ENCODE measurements at regions not wholly inside any gene's neighbourhood (a gene's known extent, or its start where the extent isn't known, plus 50 kb on each side); places are given as distances from the start of the nearest gene placed in this dataset.

- Histone ChIP-seq H3K27me3 (ENCODE audit: control insufficient read depth, insufficient read depth, low read length) (no peaks in the 10 kb centered on the region), H3K9me3 (ENCODE audit: control insufficient read depth, insufficient read depth, low read length) (no peaks in the 10 kb centered on the region), H3K4me3 (ENCODE audit: low read depth, low read length) (no peak overlapping the region), H3K36me3 (ENCODE audit: control insufficient read depth, insufficient read depth, low read length) (no peaks in the 10 kb centered on the region), H3K9ac (ENCODE audit: low read depth, low read length) (no peak overlapping the region), H3K4me1 (ENCODE audit: control insufficient read depth, insufficient read depth, low read length) (no peaks in the 10 kb centered on the region)
These were observed 519.9 kb downstream of the KCNJ3 start for GRCh38 chr2:155218292-155218924.

GRCh38 chr2:155215037-155215707 is 516.7 kb downstream of the KCNJ3 start:
- H3K4me3 ChIP-seq (ENCODE audit: low read depth, low read length), result no peak overlapping the region
- H3K27me3 ChIP-seq (ENCODE audit: control insufficient read depth, insufficient read depth, low read length), result no peaks in the 10 kb centered on the region
- H3K9ac ChIP-seq (ENCODE audit: low read depth, low read length), result no peak overlapping the region
- no peaks in the 10 kb centered on the region for H3K36me3 ChIP-seq (ENCODE audit: control insufficient read depth, insufficient read depth, low read length)
- H3K4me1 ChIP-seq (ENCODE audit: control insufficient read depth, insufficient read depth, low read length), result no peaks in the 10 kb centered on the region
- H3K9me3 ChIP-seq (ENCODE audit: control insufficient read depth, insufficient read depth, low read length), result no peaks in the 10 kb centered on the region

DNA sequence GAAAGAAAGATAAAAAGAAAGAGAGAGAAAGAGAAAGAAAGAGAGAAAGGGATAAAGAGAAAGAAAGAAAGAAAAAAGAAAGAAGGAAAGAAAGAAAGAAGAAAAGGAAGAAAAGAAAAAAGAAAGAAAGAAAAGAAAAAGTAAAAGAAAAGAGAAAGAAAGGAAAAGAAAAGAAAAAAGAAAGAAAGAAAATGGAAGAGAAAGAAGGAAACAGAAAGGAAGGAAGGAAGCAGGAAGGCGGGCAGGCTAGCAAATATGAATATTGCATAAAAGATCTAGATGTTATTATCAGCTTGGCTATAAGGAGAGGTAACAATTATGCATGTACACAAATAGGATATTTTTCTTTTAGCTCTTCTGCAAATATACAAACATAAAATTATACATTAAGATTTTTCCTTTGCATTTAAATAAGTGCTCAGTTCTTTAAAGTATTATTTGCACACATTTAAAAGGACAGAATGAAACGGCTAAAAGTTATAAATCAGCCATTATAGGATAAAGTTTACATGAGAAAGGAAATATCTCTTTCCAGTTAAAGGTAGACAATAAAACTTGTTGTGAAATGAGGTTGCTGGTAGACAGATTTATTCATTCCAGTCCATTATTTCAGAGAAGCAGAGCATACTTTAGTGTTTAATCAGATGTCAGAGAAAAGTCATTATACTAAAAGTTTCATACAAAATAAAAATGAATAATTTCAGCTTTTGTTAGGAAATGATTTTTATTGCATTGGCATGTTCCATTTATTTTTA is 511.4 kb downstream of the KCNJ3 start:
- Histone ChIP-seq H3K9ac (ENCODE audit: low read depth, low read length) (no peak overlapping the region), H3K36me3 (ENCODE audit: control insufficient read depth, insufficient read depth, low read length) (no peaks in the 10 kb centered on the region), H3K4me3 (ENCODE audit: low read depth, low read length) (no peak overlapping the region), H3K9me3 (ENCODE audit: control insufficient read depth, insufficient read depth, low read length) (no peaks in the 10 kb centered on the region), H3K27me3 (ENCODE audit: control insufficient read depth, insufficient read depth, low read length) (no peaks in the 10 kb centered on the region), H3K4me1 (ENCODE audit: control insufficient read depth, insufficient read depth, low read length) (no peaks in the 10 kb centered on the region)

- no peak overlapping the region for H3K4me3 ChIP-seq (ENCODE audit: low read depth, low read length)
- H3K9me3 ChIP-seq (ENCODE audit: control insufficient read depth, insufficient read depth, low read length), result no peaks in the 10 kb centered on the region
- H3K27me3 ChIP-seq (ENCODE audit: control insufficient read depth, insufficient read depth, low read length), result no peaks in the 10 kb centered on the region
- H3K36me3 ChIP-seq (ENCODE audit: control insufficient read depth, insufficient read depth, low read length), result no peaks in the 10 kb centered on the region
- no peak overlapping the region for H3K9ac ChIP-seq (ENCODE audit: low read depth, low read length)
- H3K4me1 ChIP-seq (ENCODE audit: control insufficient read depth, insufficient read depth, low read length), result no peaks in the 10 kb centered on the region
These were observed 504.7 kb downstream of the KCNJ3 start for GRCh38 chr2:155203178-155203577.

DNA sequence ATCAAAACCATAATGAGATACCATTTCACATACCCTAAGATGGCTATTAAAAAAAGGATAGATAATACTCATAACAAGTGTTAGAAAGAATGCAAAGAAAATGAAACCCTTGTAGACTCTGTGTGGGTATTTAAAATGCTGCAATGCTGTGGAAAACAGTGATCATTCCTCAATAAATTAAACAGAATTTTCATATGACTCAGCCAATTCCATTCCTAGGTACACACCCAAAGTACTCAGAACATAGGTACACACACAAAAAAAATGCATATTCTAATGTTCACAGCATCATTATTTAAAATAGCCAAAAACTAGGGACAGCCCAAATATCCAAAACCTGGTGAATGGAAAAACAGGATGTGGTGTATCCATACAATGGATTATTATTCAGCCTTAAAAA is 502.3 kb downstream of the KCNJ3 start:
- no peaks in the 10 kb centered on the region for H3K4me1 ChIP-seq (ENCODE audit: control insufficient read depth, insufficient read depth, low read length)
- no peaks in the 10 kb centered on the region for H3K9me3 ChIP-seq (ENCODE audit: control insufficient read depth, insufficient read depth, low read length)
- H3K27me3 ChIP-seq (ENCODE audit: control insufficient read depth, insufficient read depth, low read length), result no peaks in the 10 kb centered on the region
- no peak overlapping the region for H3K9ac ChIP-seq (ENCODE audit: low read depth, low read length)
- no peak overlapping the region for H3K4me3 ChIP-seq (ENCODE audit: low read depth, low read length)
- H3K36me3 ChIP-seq (ENCODE audit: control insufficient read depth, insufficient read depth, low read length), result no peaks in the 10 kb centered on the region

DNA sequence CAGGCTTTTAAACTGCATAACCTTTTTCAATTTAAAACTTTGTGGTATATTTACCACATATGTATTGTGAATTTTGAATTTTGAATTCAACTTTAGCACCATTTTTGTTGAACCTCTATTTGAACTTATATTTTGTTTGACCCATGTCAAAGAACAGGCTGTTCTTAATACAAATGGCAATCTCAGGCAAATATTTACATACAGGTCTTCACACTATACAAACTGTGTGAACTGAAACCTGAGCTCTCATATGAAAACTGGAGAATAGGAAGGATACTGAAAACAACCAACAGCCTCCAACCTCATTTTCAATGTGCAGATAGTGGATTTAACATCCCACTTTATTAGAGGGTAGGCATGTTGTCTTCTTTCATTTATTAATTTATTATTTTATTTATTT is 491.8 kb downstream of the KCNJ3 start:
- Histone ChIP-seq H3K9ac (ENCODE audit: low read depth, low read length) (no peak overlapping the region), H3K4me1 (ENCODE audit: control insufficient read depth, insufficient read depth, low read length) (no peaks in the 10 kb centered on the region), H3K4me3 (ENCODE audit: low read depth, low read length) (no peak overlapping the region)

DNA sequence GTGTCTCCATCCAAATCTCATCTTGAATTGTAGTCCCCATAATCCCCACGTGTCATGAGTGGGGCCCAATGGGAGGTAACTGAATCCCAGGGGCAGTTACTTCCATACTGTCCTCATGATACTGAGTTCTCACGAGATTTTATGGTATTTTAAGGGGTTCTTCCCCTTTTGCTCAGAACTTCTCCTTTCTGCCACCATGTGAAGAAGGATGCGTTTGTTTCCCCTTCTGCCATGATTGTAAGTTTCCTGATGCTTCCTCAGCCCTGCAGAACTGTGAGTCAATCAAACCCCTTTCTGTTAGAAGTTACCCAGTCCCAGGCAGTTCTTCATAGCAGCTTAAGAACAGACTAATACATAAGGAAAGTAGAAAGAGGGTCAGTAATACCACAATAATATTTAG is 480.4 kb downstream of the KCNJ3 start:
- H3K9me3 ChIP-seq (ENCODE audit: control insufficient read depth, insufficient read depth, low read length), result no peaks in the 10 kb centered on the region
- H3K27me3 ChIP-seq (ENCODE audit: control insufficient read depth, insufficient read depth, low read length), result no peaks in the 10 kb centered on the region
- H3K9ac ChIP-seq (ENCODE audit: low read depth, low read length), result no peak overlapping the region

More for the DNA sequence above, 491.8 kb downstream of the KCNJ3 start:
- Histone ChIP-seq H3K9me3 (ENCODE audit: control insufficient read depth, insufficient read depth, low read length) (no peaks in the 10 kb centered on the region), H3K36me3 (ENCODE audit: control insufficient read depth, insufficient read depth, low read length) (no peaks in the 10 kb centered on the region), H3K27me3 (ENCODE audit: control insufficient read depth, insufficient read depth, low read length) (no peaks in the 10 kb centered on the region)

GRCh38 chr2:155176345-155176744 is 477.9 kb downstream of the KCNJ3 start:
- H3K4me1 ChIP-seq (ENCODE audit: control insufficient read depth, insufficient read depth, low read length), result no peaks in the 10 kb centered on the region
- no peaks in the 10 kb centered on the region for H3K9me3 ChIP-seq (ENCODE audit: control insufficient read depth, insufficient read depth, low read length)
- H3K9ac ChIP-seq (ENCODE audit: low read depth, low read length), result no peak overlapping the region
- H3K4me3 ChIP-seq (ENCODE audit: low read depth, low read length), result no peak overlapping the region
- no peaks in the 10 kb centered on the region for H3K27me3 ChIP-seq (ENCODE audit: control insufficient read depth, insufficient read depth, low read length)
- no peaks in the 10 kb centered on the region for H3K36me3 ChIP-seq (ENCODE audit: control insufficient read depth, insufficient read depth, low read length)

More for the DNA sequence above, 480.4 kb downstream of the KCNJ3 start:
- no peaks in the 10 kb centered on the region for H3K4me1 ChIP-seq (ENCODE audit: control insufficient read depth, insufficient read depth, low read length)
- H3K36me3 ChIP-seq (ENCODE audit: control insufficient read depth, insufficient read depth, low read length), result no peaks in the 10 kb centered on the region
- H3K4me3 ChIP-seq (ENCODE audit: low read depth, low read length), result no peak overlapping the region

DNA sequence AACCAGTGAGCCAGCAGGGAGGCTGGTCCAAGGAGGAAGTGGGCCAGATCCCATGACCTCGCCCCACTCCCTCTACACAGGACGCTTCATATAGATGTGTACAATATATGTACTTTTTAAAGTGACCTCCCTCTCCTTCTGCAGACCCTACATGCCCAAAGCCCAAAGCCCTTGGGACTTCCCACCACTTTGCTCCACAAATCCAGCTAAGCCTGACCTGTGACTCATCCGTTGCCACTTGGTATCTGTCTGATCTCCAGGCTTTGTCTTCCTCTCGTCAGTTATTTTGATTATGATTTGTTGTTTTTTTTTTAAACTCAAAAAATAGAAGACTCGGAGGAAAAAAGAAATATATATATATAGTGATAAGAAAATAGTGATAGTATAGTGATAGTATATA is 470.8 kb downstream of the KCNJ3 start:
- Histone ChIP-seq H3K4me1 (ENCODE audit: control insufficient read depth, insufficient read depth, low read length) (no peaks in the 10 kb centered on the region), H3K9ac (ENCODE audit: low read depth, low read length) (no peak overlapping the region), H3K27me3 (ENCODE audit: control insufficient read depth, insufficient read depth, low read length) (no peaks in the 10 kb centered on the region), H3K4me3 (ENCODE audit: low read depth, low read length) (no peak overlapping the region), H3K9me3 (ENCODE audit: control insufficient read depth, insufficient read depth, low read length) (no peaks in the 10 kb centered on the region), H3K36me3 (ENCODE audit: control insufficient read depth, insufficient read depth, low read length) (no peaks in the 10 kb centered on the region)

GRCh38 chr2:155162494-155162893 is 464.0 kb downstream of the KCNJ3 start:
- no peaks in the 10 kb centered on the region for H3K27me3 ChIP-seq (ENCODE audit: control insufficient read depth, insufficient read depth, low read length)
- H3K9ac ChIP-seq (ENCODE audit: low read depth, low read length), result no peak overlapping the region
- H3K9me3 ChIP-seq (ENCODE audit: control insufficient read depth, insufficient read depth, low read length), result no peaks in the 10 kb centered on the region
- H3K36me3 ChIP-seq (ENCODE audit: control insufficient read depth, insufficient read depth, low read length), result no peaks in the 10 kb centered on the region
- no peaks in the 10 kb centered on the region for H3K4me1 ChIP-seq (ENCODE audit: control insufficient read depth, insufficient read depth, low read length)
- no peak overlapping the region for H3K4me3 ChIP-seq (ENCODE audit: low read depth, low read length)

GRCh38 chr2:155161314-155161713 is 462.8 kb downstream of the KCNJ3 start:
- H3K4me1 ChIP-seq (ENCODE audit: control insufficient read depth, insufficient read depth, low read length), result no peaks in the 10 kb centered on the region
- no peaks in the 10 kb centered on the region for H3K9me3 ChIP-seq (ENCODE audit: control insufficient read depth, insufficient read depth, low read length)
- no peak overlapping the region for H3K9ac ChIP-seq (ENCODE audit: low read depth, low read length)
- no peaks in the 10 kb centered on the region for H3K36me3 ChIP-seq (ENCODE audit: control insufficient read depth, insufficient read depth, low read length)
- no peaks in the 10 kb centered on the region for H3K27me3 ChIP-seq (ENCODE audit: control insufficient read depth, insufficient read depth, low read length)
- no peak overlapping the region for H3K4me3 ChIP-seq (ENCODE audit: low read depth, low read length)

DNA sequence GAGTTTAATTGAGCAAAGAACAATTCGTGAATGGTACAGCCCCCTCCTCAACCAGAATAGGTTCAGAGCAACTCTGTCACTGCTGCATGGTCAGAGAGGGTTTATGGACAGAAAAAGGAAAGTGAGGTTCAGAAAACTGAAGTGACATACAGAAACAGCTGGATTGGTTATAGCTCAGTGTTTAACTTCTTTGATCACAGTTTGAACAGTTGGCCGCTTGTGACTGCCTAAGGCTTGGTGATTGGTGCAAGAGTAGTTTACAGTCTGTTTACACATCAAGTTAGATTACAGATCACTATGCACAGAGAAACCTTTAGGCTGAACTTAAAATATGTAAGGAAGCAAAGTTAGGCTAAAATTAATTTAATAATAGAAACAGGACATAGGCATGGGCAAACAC is 459.2 kb downstream of the KCNJ3 start:
- H3K4me1 ChIP-seq (ENCODE audit: control insufficient read depth, insufficient read depth, low read length), result peaks cover 3% of the 10 kb centered on the region
- H3K36me3 ChIP-seq (ENCODE audit: control insufficient read depth, insufficient read depth, low read length), result no peaks in the 10 kb centered on the region
- H3K4me3 ChIP-seq (ENCODE audit: low read depth, low read length), result no peak overlapping the region
- no peak overlapping the region for H3K9ac ChIP-seq (ENCODE audit: low read depth, low read length)
- H3K9me3 ChIP-seq (ENCODE audit: control insufficient read depth, insufficient read depth, low read length), result no peaks in the 10 kb centered on the region
- H3K27me3 ChIP-seq (ENCODE audit: control insufficient read depth, insufficient read depth, low read length), result no peaks in the 10 kb centered on the region

Data from iPS-15b (cell line).